GM18873 (cell line): ENCODE measurements at regions not wholly inside any gene's neighbourhood (a gene's known extent, or its start where the extent isn't known, plus 50 kb on each side); places are given as distances from the start of the nearest gene placed in this dataset.
"Not testable (repeated sequence)": the region's sequence is repeated elsewhere in the genome, so short reads cannot be mapped to it uniquely, and the experiment has no call there.

Experiments
- ATAC-seq: cut with Tn5 transposase; IDR thresholded peaks from one replicate; pipeline ENCODE4 v1.9.1; 2021; ENCODE audit warnings: mild to moderate bottlenecking, moderate library complexity, moderate number of reproducible peaks; ENCODE audit not compliant: unreplicated experiment, low FRiP score

- ATAC-seq: no peak
These were observed 164.0 kb upstream of the HEY2 start for GRCh38 chr6:125585470-125585869.

DNA sequence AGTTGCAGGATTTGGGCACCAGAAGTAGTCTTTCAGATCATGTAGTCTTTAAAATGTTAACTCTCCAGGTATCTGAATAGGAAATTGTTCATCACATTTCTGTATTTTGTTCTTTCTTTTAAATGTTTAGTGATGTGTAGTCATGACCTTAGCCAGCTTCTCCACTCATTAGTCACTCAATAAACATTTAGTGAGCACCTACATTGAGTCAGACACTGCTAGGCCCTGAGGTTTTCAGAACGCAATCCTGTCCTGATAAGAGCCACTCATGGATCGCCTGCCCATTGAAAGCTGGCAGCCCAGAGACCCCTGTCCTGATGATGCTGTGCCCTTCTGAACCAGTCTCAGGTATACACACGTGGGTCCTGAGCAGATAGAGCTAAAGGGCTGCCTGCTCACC lies 163.4 kb upstream of the HEY2 start:
- ATAC-seq: no peak

DNA sequence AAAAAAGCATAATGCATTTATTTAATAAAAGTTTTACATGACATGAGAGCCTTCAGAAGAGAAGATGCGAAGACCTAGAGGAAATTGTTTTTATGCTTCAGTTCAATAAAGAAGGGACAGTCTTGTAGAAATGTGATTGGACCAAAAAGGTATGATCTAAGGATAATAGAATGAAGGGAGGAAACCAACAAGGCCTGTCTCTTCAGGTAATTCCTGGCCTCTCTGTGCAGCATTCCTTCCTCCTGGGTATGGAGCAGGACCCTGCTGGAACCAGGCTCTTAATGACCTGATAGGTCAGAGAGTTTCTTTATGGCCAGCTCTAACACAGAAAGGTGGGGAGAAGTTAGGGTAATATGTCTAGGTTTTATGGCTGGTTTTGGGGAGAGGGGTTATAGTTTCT lies 162.8 kb upstream of the HEY2 start:
- ATAC-seq: no peak

DNA sequence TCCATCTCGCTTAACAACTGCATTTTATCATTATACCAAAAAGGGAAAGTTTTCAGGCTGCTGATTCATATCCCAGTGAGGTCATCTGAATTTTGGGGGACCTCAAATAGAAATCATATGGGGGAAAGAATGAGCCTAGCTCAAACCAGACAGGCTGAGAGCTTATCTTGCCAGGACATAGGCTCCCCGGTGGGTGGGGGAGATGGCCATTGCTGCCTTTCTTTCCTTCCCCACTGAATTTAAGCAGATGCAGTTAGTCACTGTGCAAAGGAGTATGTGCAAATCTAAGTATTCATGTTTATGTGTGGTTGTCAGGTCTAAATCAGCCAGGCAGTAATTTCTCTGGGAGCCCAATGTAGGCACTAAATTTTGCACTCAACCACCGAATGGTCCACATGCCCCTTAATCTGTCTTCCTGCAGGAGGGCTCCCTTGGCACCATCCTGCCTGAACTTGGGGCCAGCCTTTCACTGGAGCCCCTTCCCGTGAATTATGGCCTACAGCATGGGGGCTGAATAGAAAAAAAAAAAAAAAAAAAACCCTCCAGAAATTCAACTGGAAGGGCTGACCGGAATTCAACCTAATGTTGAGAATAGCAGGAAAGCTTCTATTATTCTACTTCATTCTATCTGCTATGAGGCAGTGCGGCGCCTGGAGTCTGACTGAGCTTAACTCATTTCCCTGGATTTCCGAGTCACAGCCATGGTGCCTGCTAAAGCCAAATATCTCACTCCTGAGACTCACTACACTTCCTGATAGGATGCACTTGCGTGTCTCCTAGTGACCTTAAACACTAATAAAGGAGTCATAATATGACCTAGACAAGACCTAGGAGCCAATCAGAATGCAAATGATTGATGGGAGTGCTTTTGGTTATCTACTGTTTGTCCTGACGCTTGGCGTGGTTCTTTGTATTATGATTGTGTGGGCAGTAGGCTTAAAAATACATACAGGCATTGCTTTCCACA lies 161.5 kb upstream of the HEY2 start:
- no peak for ATAC-seq

DNA sequence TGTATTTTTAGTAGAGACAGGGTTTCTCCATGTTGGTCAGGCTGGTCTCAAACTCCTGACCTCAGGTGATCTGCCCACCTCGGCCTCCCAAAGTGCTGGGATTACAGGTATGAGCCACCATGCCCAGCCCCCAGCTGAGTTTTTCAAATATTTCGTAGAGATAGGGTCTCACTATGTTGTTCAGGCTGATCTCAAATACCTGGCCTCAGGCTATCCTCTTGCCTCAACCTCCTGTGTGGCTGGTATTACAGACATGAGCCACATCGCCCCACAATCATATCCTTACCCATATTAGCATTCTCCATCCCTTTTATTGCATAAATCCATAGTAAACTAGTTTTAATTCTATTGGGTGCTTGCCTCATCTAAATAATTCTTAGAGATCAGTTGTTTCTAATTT lies 157.6 kb upstream of the HEY2 start:
- ATAC-seq: not testable (repeated sequence)

DNA sequence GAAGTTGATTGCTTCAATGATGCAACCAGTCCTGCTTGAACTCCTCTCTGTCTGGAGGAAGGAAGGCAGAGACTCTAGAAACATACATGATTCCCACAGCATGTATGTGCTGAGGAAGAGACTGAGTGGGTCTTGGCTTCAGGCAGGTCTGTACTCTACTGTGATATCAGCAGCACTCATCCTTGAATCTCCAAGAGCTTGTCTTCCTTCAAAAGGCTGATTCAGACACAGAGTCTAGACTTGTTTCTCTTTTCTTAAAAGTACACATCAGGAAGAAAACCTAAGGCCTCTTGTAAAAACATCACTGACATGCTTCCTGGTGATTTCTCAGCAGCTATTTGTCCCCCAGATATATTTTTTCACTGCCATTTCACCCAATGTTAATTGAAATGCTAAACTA lies 155.7 kb upstream of the HEY2 start:
- ATAC-seq: no peak

DNA sequence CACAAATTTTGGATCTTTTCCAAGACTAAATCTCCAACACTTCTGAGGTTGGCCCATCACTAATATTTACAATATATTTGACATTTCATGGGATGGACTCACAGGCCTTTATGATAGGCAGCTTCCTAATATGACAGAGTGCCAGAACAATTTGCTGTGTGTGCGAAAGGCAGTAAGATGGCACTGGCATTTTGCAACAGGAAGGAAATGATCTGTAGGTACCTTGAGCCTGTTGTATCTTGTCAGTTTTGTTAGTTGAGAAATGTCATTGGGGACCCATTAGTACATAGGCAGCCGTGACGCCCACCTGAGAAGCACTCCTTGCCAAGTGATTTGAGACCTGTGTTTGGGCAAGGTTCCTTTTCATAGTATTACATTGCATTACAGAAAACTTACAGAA lies 153.4 kb upstream of the HEY2 start:
- ATAC-seq: no peak

DNA sequence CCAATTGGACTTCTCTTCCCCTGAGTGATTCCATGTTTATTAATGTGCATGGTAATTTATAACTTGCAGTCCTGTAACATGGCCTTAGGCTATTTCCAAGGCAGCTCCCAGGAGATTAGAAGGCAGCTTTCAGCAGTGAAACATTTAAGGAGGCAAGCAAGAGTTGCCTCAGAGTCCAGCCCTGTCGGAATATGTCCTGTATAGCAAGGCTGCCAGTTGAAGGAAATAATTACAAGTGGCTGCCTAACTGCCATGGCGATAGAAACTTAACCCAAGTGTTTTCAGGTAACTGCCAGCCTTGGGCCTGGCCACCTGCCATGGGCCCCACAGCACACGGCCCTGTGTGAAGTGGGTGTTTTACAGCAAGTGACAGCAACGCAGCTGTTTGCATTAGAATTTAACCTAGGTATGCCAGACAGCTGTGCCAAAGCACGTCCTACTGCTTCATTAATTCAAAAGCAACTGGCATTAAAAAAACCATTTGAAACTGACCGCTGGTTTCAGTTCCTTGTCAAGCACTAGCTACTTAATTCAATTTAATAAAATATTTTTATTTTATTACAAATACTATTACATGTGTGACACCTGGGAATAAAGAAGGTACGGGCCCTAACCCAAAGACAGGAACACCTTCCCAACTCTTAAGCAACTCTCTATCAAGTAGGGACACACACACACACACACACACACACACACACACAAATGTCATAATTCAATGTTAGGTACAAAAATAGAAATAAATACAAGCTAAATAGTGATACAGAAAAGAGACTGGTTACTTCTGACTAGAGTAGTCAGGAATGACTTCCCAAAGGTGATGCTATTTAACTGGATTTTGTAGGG lies 151.8 kb upstream of the HEY2 start:
- ATAC-seq: no peak

DNA sequence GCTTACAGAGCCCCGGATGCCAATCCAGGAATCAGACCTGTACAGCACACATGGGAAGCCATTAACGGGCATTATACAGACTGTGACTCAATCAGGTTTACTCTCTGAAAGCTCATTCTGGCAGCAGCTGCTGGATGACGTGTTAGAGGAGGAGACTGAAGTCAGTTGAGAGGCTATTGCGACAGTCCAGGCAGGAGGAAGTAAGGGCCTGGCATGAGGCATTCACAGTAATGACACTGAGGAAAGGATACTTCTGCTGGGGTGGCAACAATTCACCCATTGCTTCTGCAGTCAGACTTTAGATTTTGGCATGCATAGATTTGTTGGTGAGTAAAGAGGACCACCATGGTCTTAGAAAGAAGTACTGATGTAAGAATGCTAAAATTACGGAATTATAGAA lies 151.0 kb upstream of the HEY2 start:
- no peak for ATAC-seq

DNA sequence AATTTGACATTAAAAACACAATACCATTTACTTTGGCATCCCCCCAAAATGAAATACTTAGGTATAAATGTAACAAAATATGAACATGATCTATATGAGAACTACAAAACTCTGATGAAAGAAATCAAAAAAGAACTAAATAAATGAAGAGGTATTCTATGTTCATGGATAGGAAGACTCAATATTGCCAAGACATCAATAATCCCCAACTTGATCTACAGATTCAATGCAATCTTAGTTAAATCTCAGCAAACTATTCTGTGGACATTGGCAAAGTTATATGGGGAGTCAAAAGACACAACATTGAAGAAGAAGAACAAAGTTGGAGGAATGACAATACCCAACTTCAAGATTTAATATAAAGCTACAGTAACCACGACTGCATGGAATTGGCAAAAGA lies 145.2 kb upstream of the HEY2 start:
- ATAC-seq: no peak

DNA sequence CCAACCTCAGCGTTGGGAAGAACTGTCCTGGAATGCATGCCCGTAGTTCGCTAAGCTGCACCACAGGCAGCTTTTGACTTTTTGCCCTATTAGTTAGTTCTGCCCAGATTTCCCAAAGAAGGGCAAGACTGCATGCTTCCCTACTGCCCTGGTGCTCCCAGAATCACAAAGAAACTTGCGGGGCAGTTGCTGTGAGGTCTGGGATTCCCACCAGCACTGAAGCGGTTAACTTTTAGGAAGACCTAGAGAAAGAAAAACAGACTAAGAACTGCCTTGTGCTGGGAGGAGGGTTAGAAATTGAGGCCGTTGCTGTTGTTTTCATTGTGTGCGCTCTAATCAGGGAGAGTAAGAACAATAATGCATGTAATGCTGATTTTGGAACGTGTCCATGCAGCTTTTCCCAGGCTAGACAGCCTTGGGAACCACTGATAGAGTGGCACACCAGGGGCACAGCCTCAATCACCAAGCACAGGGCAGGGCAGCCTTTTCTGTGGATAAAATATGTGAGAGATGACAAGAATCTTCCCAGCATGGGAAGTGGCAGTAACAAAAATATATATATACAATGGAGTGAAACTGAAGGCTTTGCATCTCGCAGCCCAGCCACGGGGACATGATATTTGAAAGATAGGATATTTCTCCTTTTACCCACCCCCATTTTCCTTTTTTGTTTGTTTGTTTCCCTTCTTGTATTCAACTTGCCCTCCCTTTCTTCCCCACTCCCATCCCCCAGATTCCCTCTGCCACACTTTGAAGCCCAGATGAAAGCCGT lies 137.7 kb upstream of the HEY2 start:
- ATAC-seq: no peak

- ATAC-seq: no peak
These were observed 137.0 kb upstream of the HEY2 start for GRCh38 chr6:125612345-125612846.

DNA sequence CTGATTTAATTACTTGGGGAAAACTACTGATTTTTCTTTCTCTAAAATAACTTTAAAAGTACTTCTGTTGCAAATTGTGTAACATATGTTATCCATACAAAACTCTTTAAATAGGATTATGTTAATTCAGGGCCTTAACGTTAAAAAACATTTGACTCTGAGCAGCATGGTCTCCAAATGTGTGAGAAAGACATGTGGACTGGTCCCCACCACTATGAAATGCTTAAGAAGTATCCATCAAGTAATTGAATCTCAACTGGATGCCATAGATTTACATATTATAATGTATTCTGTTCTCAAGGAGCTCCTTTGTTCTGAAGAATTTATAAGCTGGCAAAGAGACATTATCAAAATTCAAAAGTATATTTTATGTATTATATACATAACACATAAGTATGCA lies 130.8 kb upstream of the HEY2 start:
- ATAC-seq: no peak

- ATAC-seq: no peak
These were observed 126.3 kb upstream of the HEY2 start for GRCh38 chr6:125623085-125623484.

GRCh38 chr6:125631165-125631564 lies 118.3 kb upstream of the HEY2 start:
- no peak for ATAC-seq

GRCh38 chr6:125636011-125636410 lies 113.4 kb upstream of the HEY2 start:
- ATAC-seq: not testable (repeated sequence)

DNA sequence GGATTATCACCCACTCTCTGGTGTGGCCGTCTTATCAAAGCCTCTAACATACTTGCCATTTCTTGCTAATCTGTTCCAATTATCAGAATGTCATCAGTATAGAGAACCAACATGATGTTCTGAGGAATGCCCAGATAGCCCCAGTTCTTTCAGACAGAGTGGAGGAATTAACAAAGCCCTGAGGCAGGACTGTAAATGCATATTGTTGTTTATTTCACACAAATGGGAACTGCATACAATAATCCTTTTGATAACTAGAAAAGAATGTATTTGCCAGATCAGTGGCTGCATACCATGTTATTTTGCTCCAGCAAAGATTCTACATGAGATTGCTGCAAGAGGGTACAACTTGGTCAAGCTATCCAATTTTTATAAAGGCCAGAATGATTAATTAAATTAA lies 112.8 kb upstream of the HEY2 start:
- ATAC-seq: no peak

- ATAC-seq: peak; percentile 66
These were observed 112.2 kb upstream of the HEY2 start for GRCh38 chr6:125637207-125637606.

GRCh38 chr6:125639466-125640020 lies 109.9 kb upstream of the HEY2 start:
- no peak for ATAC-seq

DNA sequence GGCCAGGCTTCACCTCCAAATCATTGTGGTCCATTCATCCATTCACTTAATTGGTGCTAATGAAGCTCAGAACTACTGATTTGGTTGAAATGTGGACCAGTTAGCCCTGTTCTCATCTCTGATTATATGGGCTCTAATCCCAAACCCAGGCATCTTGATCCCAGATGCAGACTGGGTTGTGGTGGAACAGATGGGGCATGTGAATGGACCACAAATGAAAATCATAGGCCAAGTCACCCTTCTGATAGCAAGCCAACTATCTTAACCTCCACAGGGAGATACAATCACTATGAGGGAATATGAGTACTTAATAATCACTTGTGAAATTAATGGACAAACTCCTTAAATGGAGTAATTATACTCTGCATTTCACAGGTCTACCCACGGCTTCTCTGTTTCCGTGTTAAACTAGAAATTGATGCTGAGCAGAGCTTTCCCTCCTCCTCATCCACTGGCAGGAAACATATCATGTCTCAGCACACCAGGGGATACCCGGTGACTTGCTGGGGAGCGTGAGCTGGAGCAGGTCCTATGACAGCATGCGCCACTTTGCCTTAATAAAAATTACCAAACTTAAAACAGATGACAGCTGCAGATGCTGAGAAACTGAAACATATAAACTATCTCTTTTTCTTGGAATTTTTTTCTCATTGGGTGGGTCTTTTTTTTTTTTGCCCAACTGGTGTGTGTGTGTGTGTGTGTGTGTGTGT lies 108.8 kb upstream of the HEY2 start:
- no peak for ATAC-seq
